ENCODE measurements at regions not wholly inside any gene's neighbourhood (a gene's known extent, or its start where the extent isn't known, plus 50 kb on each side); places are given as distances from the start of the nearest gene placed in this dataset.

GRCh38 chr18:53952700-53953099 lies 271.8 kb downstream of the MBD2 start:
- no peak for DNase-seq
- Histone ChIP-seq H3K27ac (no peak overlapping the region), H3K4me1 (no peaks in the 10 kb centered on the region), H3K4me3 (no peak overlapping the region), H3K36me3 (no peaks in the 10 kb centered on the region), H3K27me3 (no peaks in the 10 kb centered on the region), H3K9me3 (no peaks in the 10 kb centered on the region)
- TF ChIP-seq CTCF (IDR thresholded peaks at IDR 0.05) = no peak
- 89 to 95% methylated on average over 3 of the region's 3 CpGs for WGBS, 2 donors
- no peak for ATAC-seq
- intact Hi-C loops (cut with DNase I) = loop anchor here in 1 of 10 donors (10.0 kb wide), 2 partner anchors 62 to 238 kb away; no protein-coding TSS in a partner anchor

DNA sequence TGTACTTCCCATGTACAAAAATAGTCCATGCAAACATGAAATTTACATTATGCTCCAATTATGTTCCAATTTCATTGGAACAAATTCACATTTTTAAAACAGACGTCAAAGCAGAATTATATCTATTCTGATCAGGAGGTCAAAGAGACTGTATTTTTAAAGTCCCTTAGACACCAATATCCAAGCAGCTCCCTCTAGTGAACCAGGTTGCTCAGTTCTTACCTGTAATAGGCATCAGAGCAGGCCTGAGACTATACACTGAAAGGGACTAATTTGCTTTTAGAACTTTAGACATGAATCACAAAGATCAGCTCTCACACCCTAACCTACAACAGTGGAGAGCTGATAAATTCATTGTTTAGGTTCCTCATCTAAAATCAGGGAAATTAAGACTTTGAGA lies 273.9 kb downstream of the MBD2 start:
- ATAC-seq (no peak), DNase-seq (no peak)
- no peaks in the 10 kb centered on the region for H3K36me3 ChIP-seq
- H3K4me1 ChIP-seq = no peaks in the 10 kb centered on the region
- 67 to 83% methylated on average over 1 of the region's 1 CpG for WGBS, 2 donors
- intact Hi-C loops (cut with DNase I) = loop anchor here in 1 of 10 donors (10.0 kb wide), 2 partner anchors 64 to 236 kb away; no protein-coding TSS in a partner anchor
- H3K27ac ChIP-seq = no peak overlapping the region
- peak in 1 of 9 donors; percentile 16 for TF ChIP-seq CTCF (IDR thresholded peaks at IDR 0.05)
- H3K4me3 ChIP-seq = no peak overlapping the region
- no peaks in the 10 kb centered on the region for H3K9me3 ChIP-seq
- no peaks in the 10 kb centered on the region for H3K27me3 ChIP-seq

- H3K27me3 ChIP-seq = no peaks in the 10 kb centered on the region
- H3K4me1 ChIP-seq = no peaks in the 10 kb centered on the region
- ATAC-seq (no peak), DNase-seq (no peak)
- peaks cover 0 to 3% (median 0%) of the 10 kb centered on the region in 11 donors for H3K9me3 ChIP-seq
- no peak overlapping the region for H3K27ac ChIP-seq
- intact Hi-C loops (cut with DNase I) = no loop called here
- H3K36me3 ChIP-seq = no peaks in the 10 kb centered on the region
- no peak overlapping the region for H3K4me3 ChIP-seq
- TF ChIP-seq CTCF (IDR thresholded peaks at IDR 0.05) = no peak
Measured at GRCh38 chr18:53948991-53949390, 275.5 kb downstream of the MBD2 start.

DNA sequence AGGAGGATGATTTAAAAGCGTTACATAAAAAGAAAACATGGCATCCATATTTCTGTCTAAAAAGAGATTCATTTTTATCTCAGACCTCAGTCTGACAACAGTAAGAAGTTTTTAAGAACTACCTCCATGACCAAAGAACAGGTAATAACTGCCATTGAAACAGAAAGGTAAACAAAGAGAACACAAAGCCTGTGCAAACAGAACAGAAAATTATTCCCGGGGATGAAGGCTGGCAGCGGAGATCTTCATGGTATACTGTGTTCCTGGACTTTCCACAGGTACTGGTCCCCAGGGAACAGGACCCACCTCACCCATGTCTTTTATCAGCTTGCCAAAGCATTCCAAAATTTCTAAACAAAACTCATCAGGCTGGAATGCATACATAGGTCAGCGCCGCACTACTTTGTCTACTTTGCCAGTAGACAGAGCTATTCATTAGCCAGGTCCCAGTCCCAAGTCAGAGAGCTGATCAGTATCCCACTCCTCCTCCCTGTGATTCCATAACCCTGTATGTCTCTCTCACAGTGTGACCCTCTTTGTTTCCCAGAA lies 277.3 kb downstream of the MBD2 start:
- TF ChIP-seq CTCF (IDR thresholded peaks at IDR 0.05) = no peak
- ATAC-seq = no peak
- intact Hi-C loops (cut with DNase I) = no loop called here

More for the DNA sequence above, 277.3 kb downstream of the MBD2 start:
- H3K9me3 ChIP-seq = peaks cover 0 to 3% (median 0%) of the 10 kb centered on the region in 11 donors
- H3K36me3 ChIP-seq = no peaks in the 10 kb centered on the region
- H3K4me3 ChIP-seq = no peak overlapping the region
- no peak overlapping the region for H3K27ac ChIP-seq
- no peaks in the 10 kb centered on the region for H3K4me1 ChIP-seq
- whole genome bisulfite sequencing, 2 donors = 81 to 90% methylated on average over 5 of the region's 5 CpGs
- H3K27me3 ChIP-seq = no peaks in the 10 kb centered on the region
- no peak for DNase-seq
